NB4 (cell line): ENCODE measurements at regions not wholly inside any gene's neighbourhood (a gene's known extent, or its start where the extent isn't known, plus 50 kb on each side); places are given as distances from the start of the nearest gene placed in this dataset.
A peak's percentile ranks its signal among the peaks of the same experiment; 100 is the strongest.
"Not testable (repeated sequence)": the region's sequence is repeated elsewhere in the genome, so short reads cannot be mapped to it uniquely, and the experiment has no call there.

ENCODE experiments used
- DNase-seq: peaks from one replicate; pipeline ENCODE4 v3.0.0; 2010; ENCODE audit warnings: low read depth
- H3K4me3 ChIP-seq: one replicate; pipeline ENCODE4 v1.5.1; 2011; ENCODE audit warnings: mild to moderate bottlenecking, low read depth, low read length, moderate library complexity
- MYC ChIP-seq: IDR thresholded peaks from 2 replicates; pipeline ENCODE4 v1.6.1; 2011; ENCODE audit warnings: low read depth, low read length
- POLR2A ChIP-seq: IDR thresholded peaks from 2 replicates; pipeline ENCODE4 v1.6.1; 2011; ENCODE audit warnings: mild to moderate bottlenecking; ENCODE audit not compliant: insufficient read length; ENCODE audit errors: extremely low read depth
- TF ChIP-seq, protein P1 (sequence below): IDR thresholded peaks from 2 replicates; pipeline ENCODE4 v1.6.1; 2011; ENCODE audit warnings: low read depth, low read length
- TF ChIP-seq, protein P2 (sequence below): IDR thresholded peaks from one replicate; pipeline ENCODE4 v1.5.1; 2012; ENCODE audit warnings: low read depth, low read length

DNA sequence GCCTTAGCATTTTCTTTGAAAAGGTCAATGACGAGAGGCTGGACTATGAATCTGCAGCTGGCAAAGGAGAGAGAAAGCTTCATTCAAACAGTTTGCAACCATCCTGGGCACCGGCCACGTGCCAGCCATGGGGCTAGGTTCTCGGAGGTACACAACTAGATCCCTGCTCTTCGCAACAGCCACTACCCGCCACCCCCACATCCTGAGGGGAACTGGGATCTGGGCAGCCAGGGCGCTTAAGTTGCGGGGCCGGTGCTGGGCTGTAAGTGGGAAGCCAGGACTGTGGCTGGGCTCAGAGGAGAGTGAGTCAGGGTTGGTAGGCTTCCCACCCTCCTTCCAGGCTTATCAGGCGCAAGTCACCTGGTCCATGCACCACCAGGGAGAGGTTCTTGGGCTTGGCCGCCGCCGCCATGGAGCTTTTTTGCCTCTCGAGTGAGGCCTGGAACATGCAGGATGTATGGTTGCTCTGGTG lies 95.0 kb upstream of the TERB2 start:
- TF ChIP-seq POLR2A (no peak), MYC (no peak)
- TF ChIP-seq, protein P1, sequence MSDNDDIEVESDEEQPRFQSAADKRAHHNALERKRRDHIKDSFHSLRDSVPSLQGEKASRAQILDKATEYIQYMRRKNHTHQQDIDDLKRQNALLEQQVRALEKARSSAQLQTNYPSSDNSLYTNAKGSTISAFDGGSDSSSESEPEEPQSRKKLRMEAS, result no peak
- TF ChIP-seq, protein P2, sequence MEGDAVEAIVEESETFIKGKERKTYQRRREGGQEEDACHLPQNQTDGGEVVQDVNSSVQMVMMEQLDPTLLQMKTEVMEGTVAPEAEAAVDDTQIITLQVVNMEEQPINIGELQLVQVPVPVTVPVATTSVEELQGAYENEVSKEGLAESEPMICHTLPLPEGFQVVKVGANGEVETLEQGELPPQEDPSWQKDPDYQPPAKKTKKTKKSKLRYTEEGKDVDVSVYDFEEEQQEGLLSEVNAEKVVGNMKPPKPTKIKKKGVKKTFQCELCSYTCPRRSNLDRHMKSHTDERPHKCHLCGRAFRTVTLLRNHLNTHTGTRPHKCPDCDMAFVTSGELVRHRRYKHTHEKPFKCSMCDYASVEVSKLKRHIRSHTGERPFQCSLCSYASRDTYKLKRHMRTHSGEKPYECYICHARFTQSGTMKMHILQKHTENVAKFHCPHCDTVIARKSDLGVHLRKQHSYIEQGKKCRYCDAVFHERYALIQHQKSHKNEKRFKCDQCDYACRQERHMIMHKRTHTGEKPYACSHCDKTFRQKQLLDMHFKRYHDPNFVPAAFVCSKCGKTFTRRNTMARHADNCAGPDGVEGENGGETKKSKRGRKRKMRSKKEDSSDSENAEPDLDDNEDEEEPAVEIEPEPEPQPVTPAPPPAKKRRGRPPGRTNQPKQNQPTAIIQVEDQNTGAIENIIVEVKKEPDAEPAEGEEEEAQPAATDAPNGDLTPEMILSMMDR, result no peak
- no peak for DNase-seq
- H3K4me3 ChIP-seq, result no peak overlapping the region

- no peak for DNase-seq
- H3K4me3 ChIP-seq, result no peak overlapping the region
- no peak for TF ChIP-seq MYC
- TF ChIP-seq, protein P1, result no peak
- TF ChIP-seq, protein P2, result no peak
- TF ChIP-seq POLR2A, result no peak
Observed at GRCh38 chr15:44861917-44862316, 94.6 kb upstream of the TERB2 start.

DNA sequence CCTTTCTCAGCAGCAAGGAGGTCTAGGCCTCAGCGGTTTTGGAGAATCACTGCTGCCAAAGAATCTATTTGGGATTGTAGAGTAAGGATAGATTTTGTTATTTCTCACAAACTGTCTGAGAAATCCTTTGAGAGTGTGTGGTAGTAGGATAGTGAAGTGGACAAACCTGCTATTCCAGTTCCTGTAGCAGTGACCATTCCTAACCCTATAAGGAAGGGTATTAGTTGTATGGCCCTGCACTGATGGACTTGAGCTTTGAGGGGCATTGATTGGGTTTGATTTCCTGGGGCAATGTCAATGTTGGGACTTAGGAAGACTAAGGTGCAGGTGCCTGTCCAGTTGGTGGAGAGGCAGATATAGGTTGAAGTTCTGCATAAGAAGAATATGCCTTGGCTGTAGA lies 93.6 kb upstream of the TERB2 start:
- DNase-seq, H3K4me3 ChIP-seq: not testable (repeated sequence)

DNA sequence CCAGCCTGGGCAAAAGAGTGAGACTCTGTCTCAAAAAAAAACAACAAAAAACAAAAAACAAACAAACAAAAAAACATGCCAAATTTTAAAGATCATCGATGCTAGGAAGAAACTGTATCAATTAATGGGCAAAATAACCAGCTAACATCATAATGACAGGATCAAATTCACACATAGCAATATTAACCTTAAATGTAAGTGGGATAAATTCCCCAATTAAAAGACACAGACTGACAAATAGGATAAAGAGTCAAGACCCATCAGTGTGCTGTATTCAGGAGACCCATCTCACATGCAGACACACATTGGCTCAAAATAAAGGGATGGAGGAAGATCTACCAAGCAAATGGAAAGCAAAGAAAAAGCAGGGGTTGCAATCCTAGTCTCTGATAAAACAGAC lies 88.4 kb upstream of the TERB2 start:
- H3K4me3 ChIP-seq, DNase-seq: not testable (repeated sequence)

DNA sequence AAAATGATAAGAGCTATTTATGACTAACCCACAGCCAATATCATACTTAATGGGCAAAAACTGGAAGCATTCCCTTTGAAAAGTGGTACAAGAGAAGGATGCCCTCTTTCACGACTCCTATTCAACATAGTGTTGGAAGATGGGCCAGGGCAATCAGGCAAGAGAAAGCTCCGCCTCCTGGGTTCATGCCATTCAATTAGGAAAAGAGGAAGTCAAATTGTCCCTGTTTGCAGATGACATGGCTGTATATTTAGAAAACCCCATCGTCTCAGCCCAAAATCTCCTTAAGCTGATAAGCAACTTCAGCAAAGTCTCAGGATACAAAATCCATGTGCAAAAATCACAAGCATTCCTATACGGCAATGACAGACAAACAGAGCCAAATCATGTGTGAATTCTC lies 86.4 kb upstream of the TERB2 start:
- not testable (repeated sequence) for H3K4me3 ChIP-seq
- peak; percentile 21 for DNase-seq

- no peak overlapping the region for H3K4me3 ChIP-seq
- no peak for DNase-seq
- no peak for TF ChIP-seq MYC
- TF ChIP-seq, protein P2, result no peak
- TF ChIP-seq POLR2A, result no peak
- TF ChIP-seq, protein P1, result no peak
Observed at GRCh38 chr15:44873103-44873502, 83.4 kb upstream of the TERB2 start.

GRCh38 chr15:44879066-44879465 lies 77.4 kb upstream of the TERB2 start:
- TF ChIP-seq, protein P1, result no peak
- TF ChIP-seq POLR2A (no peak), MYC (no peak)
- TF ChIP-seq, protein P2, result no peak
- DNase-seq, result no peak
- H3K4me3 ChIP-seq, result no peak overlapping the region

GRCh38 chr15:44882499-44882968 lies 74.0 kb upstream of the TERB2 start:
- TF ChIP-seq, protein P2, result no peak
- TF ChIP-seq MYC (no peak), POLR2A (no peak)
- TF ChIP-seq, protein P1, result no peak
- no peak overlapping the region for H3K4me3 ChIP-seq
- no peak for DNase-seq
